ENCODE measurements at regions not wholly inside any gene's neighbourhood (a gene's known extent, or its start where the extent isn't known, plus 50 kb on each side); places are given as distances from the start of the nearest gene placed in this dataset.

DNA sequence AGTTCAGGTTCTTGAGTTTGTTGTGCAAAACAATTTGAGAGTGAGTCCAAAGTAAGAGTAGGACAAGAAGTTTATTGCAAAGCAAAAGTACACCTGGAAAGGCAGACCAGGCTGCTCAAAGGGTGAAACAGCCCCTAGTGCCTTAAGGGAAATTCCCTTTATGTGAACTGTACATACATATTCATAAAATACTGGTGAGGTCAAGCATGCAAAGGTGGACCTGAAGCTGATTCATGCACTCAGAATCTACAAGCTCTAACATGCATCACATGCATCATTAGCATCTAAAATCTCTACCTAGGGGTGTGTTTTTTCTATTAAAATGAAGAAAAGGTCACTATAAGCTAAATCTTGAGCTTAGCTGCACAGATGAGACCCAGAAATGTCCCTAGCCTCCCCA, 266.9 kb downstream of the SPATA18 start:
- no peaks in the 10 kb centered on the region for H3K36me3 ChIP-seq
- H3K27me3 ChIP-seq = no peaks in the 10 kb centered on the region
- H3K4me3 ChIP-seq (ENCODE audit: low read depth, low read length) = no peak overlapping the region
- TF ChIP-seq, protein P1, sequence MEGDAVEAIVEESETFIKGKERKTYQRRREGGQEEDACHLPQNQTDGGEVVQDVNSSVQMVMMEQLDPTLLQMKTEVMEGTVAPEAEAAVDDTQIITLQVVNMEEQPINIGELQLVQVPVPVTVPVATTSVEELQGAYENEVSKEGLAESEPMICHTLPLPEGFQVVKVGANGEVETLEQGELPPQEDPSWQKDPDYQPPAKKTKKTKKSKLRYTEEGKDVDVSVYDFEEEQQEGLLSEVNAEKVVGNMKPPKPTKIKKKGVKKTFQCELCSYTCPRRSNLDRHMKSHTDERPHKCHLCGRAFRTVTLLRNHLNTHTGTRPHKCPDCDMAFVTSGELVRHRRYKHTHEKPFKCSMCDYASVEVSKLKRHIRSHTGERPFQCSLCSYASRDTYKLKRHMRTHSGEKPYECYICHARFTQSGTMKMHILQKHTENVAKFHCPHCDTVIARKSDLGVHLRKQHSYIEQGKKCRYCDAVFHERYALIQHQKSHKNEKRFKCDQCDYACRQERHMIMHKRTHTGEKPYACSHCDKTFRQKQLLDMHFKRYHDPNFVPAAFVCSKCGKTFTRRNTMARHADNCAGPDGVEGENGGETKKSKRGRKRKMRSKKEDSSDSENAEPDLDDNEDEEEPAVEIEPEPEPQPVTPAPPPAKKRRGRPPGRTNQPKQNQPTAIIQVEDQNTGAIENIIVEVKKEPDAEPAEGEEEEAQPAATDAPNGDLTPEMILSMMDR (IDR thresholded peaks at IDR 0.05; ENCODE audit: low read depth, low read length) = no peak
- no peak for DNase-seq
- H3K4me1 ChIP-seq = no peaks in the 10 kb centered on the region
- no peaks in the 10 kb centered on the region for H3K9me3 ChIP-seq

DNA sequence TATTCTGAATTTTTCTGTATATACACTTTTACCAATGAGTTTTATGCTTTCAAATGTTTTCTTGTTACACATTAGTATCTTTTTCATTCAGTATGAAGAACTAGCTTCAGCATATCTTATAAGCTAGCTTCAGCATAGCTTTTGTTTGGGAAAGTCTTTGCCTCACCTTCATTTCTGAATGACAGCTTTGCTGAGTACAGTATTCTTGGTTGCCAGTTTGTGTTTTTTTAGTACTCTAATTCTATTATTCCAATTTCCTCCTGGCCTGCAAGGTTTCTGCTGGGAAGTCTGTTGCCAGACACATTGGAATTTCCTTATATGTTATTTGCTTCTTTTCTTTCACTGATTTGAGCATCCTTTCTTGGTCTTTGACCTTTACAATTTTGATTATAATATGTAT, 278.8 kb downstream of the SPATA18 start:
- DNase-seq = no peak
- TF ChIP-seq, protein P1 (IDR thresholded peaks at IDR 0.05; ENCODE audit: low read depth, low read length) = no peak

DNA sequence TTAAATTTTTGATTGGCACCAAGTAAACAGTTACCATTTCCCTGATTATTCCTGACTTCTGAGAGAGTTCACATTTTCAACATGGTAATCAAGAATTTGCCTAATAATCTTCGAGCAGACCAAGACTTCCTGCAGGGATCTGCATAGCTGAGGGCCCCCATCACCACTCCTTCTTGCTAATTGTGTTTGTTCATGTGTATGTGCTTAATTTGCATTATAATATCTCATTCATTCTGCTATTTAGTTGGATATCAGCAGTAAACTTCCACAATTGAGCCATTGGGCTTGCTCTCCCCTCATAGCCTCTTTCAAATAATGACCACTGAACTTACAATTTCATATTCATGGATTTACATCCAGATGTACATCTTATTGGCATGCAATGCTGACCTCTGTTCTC, 292.5 kb downstream of the SPATA18 start:
- no peaks in the 10 kb centered on the region for H3K27me3 ChIP-seq
- no peaks in the 10 kb centered on the region for H3K36me3 ChIP-seq
- no peaks in the 10 kb centered on the region for H3K4me1 ChIP-seq
- no peaks in the 10 kb centered on the region for H3K9me3 ChIP-seq
- TF ChIP-seq, protein P1 (IDR thresholded peaks at IDR 0.05; ENCODE audit: low read depth, low read length) = no peak
- no peak for DNase-seq
- no peak overlapping the region for H3K4me3 ChIP-seq (ENCODE audit: low read depth, low read length)

More for the DNA sequence above, 278.8 kb downstream of the SPATA18 start:
- Histone ChIP-seq H3K27me3 (no peaks in the 10 kb centered on the region), H3K36me3 (no peaks in the 10 kb centered on the region), H3K9me3 (no peaks in the 10 kb centered on the region), H3K4me1 (no peaks in the 10 kb centered on the region), H3K4me3 (ENCODE audit: low read depth, low read length) (no peak overlapping the region)

DNA sequence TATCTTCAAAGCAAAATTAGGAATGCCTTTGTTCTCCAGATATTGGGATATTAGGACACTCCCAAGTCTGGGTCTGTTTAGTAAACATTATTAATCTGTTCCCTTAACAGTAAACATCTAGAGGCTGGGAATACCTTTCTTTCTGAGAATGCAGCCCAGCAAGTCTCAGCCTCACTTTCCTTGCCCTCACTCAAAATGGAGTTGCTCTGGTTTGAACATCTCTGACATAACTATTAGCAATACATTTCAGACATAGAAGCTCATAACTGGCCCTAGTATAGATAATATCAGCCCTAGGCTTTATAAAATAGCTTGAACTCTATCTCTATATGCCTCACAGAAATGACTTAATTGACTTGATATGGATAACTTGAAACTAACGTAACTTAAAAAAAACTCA, 299.8 kb downstream of the SPATA18 start:
- DNase-seq = no peak
- no peak overlapping the region for H3K4me3 ChIP-seq (ENCODE audit: low read depth, low read length)
- TF ChIP-seq, protein P1 (IDR thresholded peaks at IDR 0.05; ENCODE audit: low read depth, low read length) = no peak
- H3K36me3 ChIP-seq = no peaks in the 10 kb centered on the region
- no peaks in the 10 kb centered on the region; the same call in 1 of the 2 replicates for H3K27me3 ChIP-seq
- no peaks in the 10 kb centered on the region for H3K4me1 ChIP-seq
- no peaks in the 10 kb centered on the region for H3K9me3 ChIP-seq

DNA sequence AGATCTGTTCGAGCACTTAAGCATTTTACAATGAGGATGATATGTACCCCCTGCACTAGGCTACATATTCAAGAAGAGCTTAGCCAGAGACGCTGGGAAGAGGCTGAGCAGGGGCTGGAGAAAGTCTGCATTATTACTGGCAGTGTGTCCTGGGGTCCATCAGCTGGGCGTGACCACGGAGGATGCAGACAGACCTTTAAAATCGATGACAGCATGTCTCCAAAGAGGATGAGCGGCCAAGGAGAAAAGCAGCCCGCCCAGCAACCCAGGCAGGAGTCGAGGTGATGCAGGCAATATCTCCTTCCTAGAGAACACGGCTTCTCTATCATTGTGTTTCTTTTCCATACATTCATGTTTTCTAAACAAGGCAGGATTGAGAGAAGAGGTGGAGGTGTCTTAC, 300.7 kb downstream of the USP46 start:
- no peak overlapping the region for H3K4me3 ChIP-seq (ENCODE audit: low read depth, low read length)
- no peaks in the 10 kb centered on the region for H3K36me3 ChIP-seq
- H3K9me3 ChIP-seq = no peaks in the 10 kb centered on the region
- no peaks in the 10 kb centered on the region for H3K27me3 ChIP-seq
- TF ChIP-seq, protein P1 (IDR thresholded peaks at IDR 0.05; ENCODE audit: low read depth, low read length) = no peak
- H3K4me1 ChIP-seq = no peaks in the 10 kb centered on the region
- no peak for DNase-seq

DNA sequence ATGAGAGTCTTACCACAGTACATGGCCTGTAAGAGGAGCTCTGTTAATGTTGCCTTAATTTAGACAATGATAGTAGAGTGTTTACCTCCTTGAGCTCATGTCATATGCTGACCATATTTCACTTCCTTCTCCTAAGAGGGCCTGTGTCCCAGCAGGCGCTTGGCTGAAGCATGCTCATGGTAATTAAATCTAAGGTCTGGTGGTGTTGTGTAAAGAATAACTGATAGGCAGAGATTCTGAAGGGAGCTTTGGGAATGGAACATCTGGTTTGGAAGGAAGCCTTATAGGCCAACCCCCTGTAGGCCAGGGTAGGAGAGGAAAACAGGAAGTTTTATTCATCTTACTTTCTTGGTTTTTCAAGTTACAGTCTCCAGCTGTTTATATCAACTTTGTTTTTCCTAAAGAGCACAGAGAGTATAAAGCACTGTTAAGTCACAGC, 300.2 kb downstream of the USP46 start:
- no peak overlapping the region for H3K4me3 ChIP-seq (ENCODE audit: low read depth, low read length)
- H3K27me3 ChIP-seq = no peaks in the 10 kb centered on the region
- H3K36me3 ChIP-seq = no peaks in the 10 kb centered on the region
- no peaks in the 10 kb centered on the region for H3K9me3 ChIP-seq
- no peak for DNase-seq
- TF ChIP-seq, protein P1 (IDR thresholded peaks at IDR 0.05; ENCODE audit: low read depth, low read length) = no peak
- H3K4me1 ChIP-seq = no peaks in the 10 kb centered on the region
